Breast epithelium (tissue), 4 donors: ENCODE measurements at regions not wholly inside any gene's neighbourhood (a gene's known extent, or its start where the extent isn't known, plus 50 kb on each side); places are given as distances from the start of the nearest gene placed in this dataset.

Experiments used
- DNase-seq, 2 donors: peaks; one replicate each; pipeline ENCODE4 v3.0.0-alpha.2; 2019; ENCODE audit warnings: low spot score in 2 of 2
- H3K27ac ChIP-seq, 2 donors: fragments of 200-600 bp; sonication (generic) in 1 of 2; one replicate each; pipeline ENCODE4 v1.5.1; 2016 to 2019; ENCODE audit warnings: mild to moderate bottlenecking in 1 of 2
- H3K27me3 ChIP-seq, 2 donors: fragments of 200-600 bp; sonication (generic) in 1 of 2; one replicate each; pipeline versions ENCODE4 v1.5.1 to v1.6.0; 2017 to 2019; ENCODE audit warnings: control low read depth in 1 of 2, mild to moderate bottlenecking in 1 of 2
- H3K36me3 ChIP-seq: fragments of 200-600 bp; one replicate; pipeline ENCODE4 v1.5.1; 2019
- H3K4me1 ChIP-seq, 2 donors: fragments of 200-600 bp; sonication (generic); one replicate each; pipeline ENCODE4 v1.5.1; 2016 to 2019; ENCODE audit warnings: control low read depth in 1 of 2
- H3K4me3 ChIP-seq, 3 donors: fragments of 200-600 bp; sonication (generic); 1 replicate in 2 of 3; 2 replicates in 1 of 3; pipeline ENCODE4 v1.5.1; 2016 to 2019; ENCODE audit warnings: mild to moderate bottlenecking in 3 of 3, moderate library complexity in 2 of 3
- H3K9me3 ChIP-seq, 2 donors: fragments of 200-600 bp; sonication (generic) in 1 of 2; one replicate each; pipeline ENCODE4 v1.5.1; 2016 to 2019; ENCODE audit warnings: control low read depth in 1 of 2
- CTCF ChIP-seq, 3 donors: fragments of 450-650 bp; IDR thresholded peaks; one replicate each; pipeline ENCODE4 v1.5.1; 2016 to 2017; ENCODE audit warnings: antibody characterized with exemption in 3 of 3, mild to moderate bottlenecking in 3 of 3, moderate library complexity in 3 of 3
- POLR2A ChIP-seq: fragments of 450-650 bp; IDR thresholded peaks from one replicate; pipeline ENCODE4 v1.6.1; 2016; ENCODE audit warnings: antibody characterized with exemption, mild to moderate bottlenecking, moderate library complexity
- POLR2AphosphoS5 ChIP-seq, 3 donors: sonication (generic); formaldehyde crosslinking; IDR thresholded peaks; one replicate each; pipeline ENCODE4 v1.6.1; 2017; ENCODE audit warnings: antibody characterized with exemption in 3 of 3
- intact Hi-C: fragments of 100-400 bp; cut with DNase I; formaldehyde crosslinking; loops from one replicate; pipeline ENCODE4 v1.15.1; 2023; ENCODE audit warnings: low total_unique reads

GRCh38 chr6:54778731-54779130 is 67.8 kb upstream of the FAM83B start:
- no peaks in the 10 kb centered on the region for H3K36me3 ChIP-seq
- no peaks in the 10 kb centered on the region for H3K9me3 ChIP-seq
- no peak for DNase-seq
- no peak overlapping the region for H3K4me3 ChIP-seq
- intact Hi-C loops, result no loop called here
- no peaks in the 10 kb centered on the region for H3K27me3 ChIP-seq
- no peak overlapping the region for H3K27ac ChIP-seq
- no peaks in the 10 kb centered on the region for H3K4me1 ChIP-seq
- TF ChIP-seq CTCF (IDR thresholded peaks at IDR 0.05), result no peak
- TF ChIP-seq POLR2AphosphoS5 (IDR thresholded peaks at IDR 0.05), result no peak
- TF ChIP-seq POLR2A, result no peak

GRCh38 chr6:54784011-54784410 is 62.6 kb upstream of the FAM83B start:
- Histone ChIP-seq H3K4me1 (no peaks in the 10 kb centered on the region), H3K36me3 (no peaks in the 10 kb centered on the region), H3K4me3 (no peak overlapping the region), H3K27me3 (no peaks in the 10 kb centered on the region), H3K9me3 (no peaks in the 10 kb centered on the region), H3K27ac (no peak overlapping the region)
- no peak for TF ChIP-seq POLR2A
- no peak for TF ChIP-seq CTCF (IDR thresholded peaks at IDR 0.05)
- intact Hi-C loops, result no loop called here
- no peak for DNase-seq

- no peak for DNase-seq
- Histone ChIP-seq H3K4me1 (no peaks in the 10 kb centered on the region), H3K27me3 (no peaks in the 10 kb centered on the region), H3K36me3 (no peaks in the 10 kb centered on the region), H3K4me3 (no peak overlapping the region), H3K27ac (no peak overlapping the region), H3K9me3 (no peaks in the 10 kb centered on the region)
- intact Hi-C loops, result no loop called here
- TF ChIP-seq POLR2A (no peak), CTCF (IDR thresholded peaks at IDR 0.05) (no peak), POLR2AphosphoS5 (IDR thresholded peaks at IDR 0.05) (no peak)
Measured at GRCh38 chr6:54786154-54786553, 60.4 kb upstream of the FAM83B start.

GRCh38 chr6:54787825-54788224 is 58.7 kb upstream of the FAM83B start:
- H3K4me1 ChIP-seq, result no peaks in the 10 kb centered on the region
- H3K27me3 ChIP-seq, result no peaks in the 10 kb centered on the region
- TF ChIP-seq POLR2AphosphoS5 (IDR thresholded peaks at IDR 0.05), result no peak
- TF ChIP-seq CTCF (IDR thresholded peaks at IDR 0.05), result no peak
- TF ChIP-seq POLR2A, result no peak
- no peaks in the 10 kb centered on the region for H3K9me3 ChIP-seq
- no peak for DNase-seq
- intact Hi-C loops, result no loop called here
- no peak overlapping the region for H3K4me3 ChIP-seq
- H3K36me3 ChIP-seq, result no peaks in the 10 kb centered on the region
- H3K27ac ChIP-seq, result no peak overlapping the region
